GM10266 (cell line): ENCODE measurements at regions not wholly inside any gene's neighbourhood (a gene's known extent, or its start where the extent isn't known, plus 50 kb on each side); places are given as distances from the start of the nearest gene placed in this dataset.
"Not testable (repeated sequence)": the region's sequence is repeated elsewhere in the genome, so short reads cannot be mapped to it uniquely, and the experiment has no call there.

Experiments used
- DNase-seq: peaks from one replicate; pipeline ENCODE4 v3.0.0; 2012; ENCODE audit errors: extremely low spot score
- TF ChIP-seq, protein P1 (sequence below): IDR thresholded peaks from 2 replicates; pipeline ENCODE4 v1.5.1; 2012; ENCODE audit warnings: mild to moderate bottlenecking, low read depth; ENCODE audit not compliant: control insufficient read depth, insufficient read depth; ENCODE audit errors: missing control alignments

DNA sequence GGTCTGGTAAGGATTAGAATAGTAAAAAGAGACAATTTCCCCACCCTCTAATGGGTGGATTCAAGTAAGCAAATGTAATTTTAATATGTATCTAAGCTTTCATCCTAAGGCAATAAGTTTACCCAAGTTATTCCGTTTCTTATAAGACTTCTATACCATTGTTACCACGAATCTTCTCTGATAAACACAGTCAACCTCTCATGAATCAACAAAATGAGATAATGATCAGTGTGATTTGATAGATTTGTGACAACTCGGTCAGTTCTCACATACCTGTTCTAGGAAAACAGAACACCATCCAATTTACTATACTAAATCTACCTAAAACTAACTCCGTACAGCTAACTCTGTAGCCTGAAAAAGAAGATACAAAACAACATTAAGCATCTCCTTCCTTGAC is 342.1 kb downstream of the TBL1XR1 start:
- TF ChIP-seq, protein P1, sequence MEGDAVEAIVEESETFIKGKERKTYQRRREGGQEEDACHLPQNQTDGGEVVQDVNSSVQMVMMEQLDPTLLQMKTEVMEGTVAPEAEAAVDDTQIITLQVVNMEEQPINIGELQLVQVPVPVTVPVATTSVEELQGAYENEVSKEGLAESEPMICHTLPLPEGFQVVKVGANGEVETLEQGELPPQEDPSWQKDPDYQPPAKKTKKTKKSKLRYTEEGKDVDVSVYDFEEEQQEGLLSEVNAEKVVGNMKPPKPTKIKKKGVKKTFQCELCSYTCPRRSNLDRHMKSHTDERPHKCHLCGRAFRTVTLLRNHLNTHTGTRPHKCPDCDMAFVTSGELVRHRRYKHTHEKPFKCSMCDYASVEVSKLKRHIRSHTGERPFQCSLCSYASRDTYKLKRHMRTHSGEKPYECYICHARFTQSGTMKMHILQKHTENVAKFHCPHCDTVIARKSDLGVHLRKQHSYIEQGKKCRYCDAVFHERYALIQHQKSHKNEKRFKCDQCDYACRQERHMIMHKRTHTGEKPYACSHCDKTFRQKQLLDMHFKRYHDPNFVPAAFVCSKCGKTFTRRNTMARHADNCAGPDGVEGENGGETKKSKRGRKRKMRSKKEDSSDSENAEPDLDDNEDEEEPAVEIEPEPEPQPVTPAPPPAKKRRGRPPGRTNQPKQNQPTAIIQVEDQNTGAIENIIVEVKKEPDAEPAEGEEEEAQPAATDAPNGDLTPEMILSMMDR, result no peak
- DNase-seq, result no peak

DNA sequence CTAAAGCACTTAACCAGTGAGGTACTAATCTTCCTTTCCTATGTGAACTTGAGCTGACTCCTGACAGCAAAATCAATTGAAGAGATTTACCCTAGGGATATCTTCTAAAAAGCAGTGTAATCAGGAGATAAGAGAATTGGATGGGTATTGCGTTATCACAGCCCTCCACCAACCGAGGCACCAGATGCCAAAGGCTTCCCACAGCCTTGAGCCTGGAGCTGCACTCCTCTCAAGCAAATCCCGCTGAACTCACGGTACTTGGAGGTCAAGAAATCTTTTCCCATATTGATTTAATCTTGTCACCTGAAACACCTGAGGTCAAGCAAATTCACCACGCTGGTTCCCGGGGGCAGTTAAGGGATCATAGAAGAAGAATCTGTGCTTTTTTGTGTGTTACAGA is 346.8 kb downstream of the TBL1XR1 start:
- no peak for DNase-seq
- TF ChIP-seq, protein P1, result no peak

DNA sequence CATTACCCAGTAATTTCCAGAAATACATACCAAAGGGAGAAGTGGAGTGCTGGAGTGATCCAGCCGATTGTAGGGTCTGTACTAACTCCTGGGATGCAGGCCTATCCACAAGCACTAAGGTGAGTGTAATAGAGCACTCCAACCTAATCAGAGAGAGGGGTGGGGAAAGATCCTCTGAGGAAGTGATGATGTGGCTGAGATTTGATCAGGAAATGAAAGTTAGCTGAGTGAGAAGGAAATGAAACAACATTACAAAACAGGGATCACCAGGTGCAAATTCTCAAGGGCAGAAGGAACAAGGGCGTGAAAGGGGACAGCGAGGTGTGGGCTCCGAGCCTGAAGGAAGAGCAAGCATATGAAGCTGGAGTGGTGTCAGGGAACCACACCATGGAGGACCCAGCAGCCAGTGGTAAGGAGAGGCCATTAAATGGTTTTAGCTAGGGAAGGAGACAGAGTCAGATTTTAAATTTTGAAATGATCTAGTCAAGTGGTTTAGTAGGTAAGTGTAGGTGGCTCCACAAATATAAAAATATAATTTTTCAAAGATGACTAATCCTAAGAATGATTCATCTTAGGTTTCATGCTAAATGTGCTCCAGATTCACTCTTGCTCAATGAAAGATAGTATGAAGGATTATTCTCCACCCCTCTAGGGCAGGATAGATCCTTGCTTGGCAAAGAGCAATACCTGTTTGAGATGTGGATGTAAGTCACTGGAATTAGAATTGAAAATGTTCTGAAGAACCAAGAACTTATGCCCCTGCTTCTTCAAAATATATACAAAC is 348.7 kb downstream of the TBL1XR1 start:
- TF ChIP-seq, protein P1, result no peak
- DNase-seq, result no peak

DNA sequence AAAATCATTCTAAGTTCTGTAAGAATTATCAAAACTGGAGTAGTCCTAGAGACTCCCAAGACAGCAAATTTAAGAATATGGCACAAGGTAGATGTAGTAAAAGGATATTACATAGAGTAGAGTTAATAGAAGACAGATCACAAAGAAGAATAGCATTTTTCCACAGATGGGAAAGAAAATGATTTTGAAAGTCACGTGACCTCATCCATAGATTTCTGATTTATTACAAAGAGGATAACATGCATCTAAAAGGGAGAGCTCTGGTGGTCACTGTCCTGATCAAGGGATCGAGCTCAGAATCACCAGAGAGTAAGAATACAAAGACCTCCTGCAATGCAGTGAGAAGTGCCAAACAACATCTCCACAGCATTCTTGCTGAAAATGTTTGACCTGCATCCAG is 354.4 kb downstream of the TBL1XR1 start:
- TF ChIP-seq, protein P1, result no peak
- DNase-seq, result no peak

DNA sequence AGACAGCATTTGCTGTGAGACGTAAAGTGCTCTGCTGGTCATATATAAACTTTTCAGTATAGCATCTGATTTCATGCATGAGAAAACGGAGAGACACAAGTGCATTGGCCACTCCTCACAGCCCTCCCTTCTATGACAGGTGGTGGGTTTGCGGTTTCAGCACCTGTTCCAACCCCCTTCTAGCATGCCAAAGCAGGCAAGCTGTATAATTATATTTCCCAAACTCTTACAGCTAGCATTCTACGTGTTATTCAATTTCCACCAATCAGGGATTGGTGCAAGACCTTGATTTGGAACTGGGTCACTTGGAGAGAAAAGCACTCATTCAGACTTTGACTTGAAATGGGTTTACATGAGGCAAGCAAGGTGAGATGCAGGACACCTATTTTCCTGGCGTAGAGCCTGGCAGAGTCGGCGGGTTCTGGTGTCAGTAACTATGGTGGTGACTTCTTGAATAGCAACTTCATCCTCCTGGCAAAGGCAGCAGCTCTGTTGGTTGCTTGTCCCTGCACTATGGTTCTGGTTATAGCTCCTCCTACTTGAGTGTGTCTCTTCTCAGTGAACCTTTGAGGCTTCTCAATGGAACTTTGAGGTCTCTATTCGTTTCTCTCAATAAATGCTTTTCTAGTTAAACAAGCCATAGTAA is 356.5 kb downstream of the TBL1XR1 start:
- TF ChIP-seq, protein P1, result no peak

DNA sequence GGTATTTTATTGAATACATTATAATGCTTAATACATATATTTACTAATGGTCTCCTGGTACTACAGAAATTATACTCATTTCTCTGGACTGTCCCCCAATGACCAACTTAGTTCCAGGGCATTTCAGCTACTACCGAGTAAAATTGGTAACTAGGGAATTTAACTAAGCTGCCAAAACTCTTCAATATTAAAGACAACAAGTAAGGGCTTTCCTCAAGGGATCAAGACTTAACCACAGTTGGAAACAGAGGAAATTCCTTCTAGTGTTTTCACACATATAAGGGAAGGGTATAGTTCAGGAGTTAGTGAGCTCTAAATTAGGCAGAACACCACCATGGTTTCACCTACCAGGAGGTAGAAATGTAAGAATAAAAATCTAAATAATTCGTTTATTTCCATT is 357.4 kb downstream of the TBL1XR1 start:
- TF ChIP-seq, protein P1, result no peak
- no peak for DNase-seq

More for the DNA sequence above, 356.5 kb downstream of the TBL1XR1 start:
- no peak for DNase-seq

DNA sequence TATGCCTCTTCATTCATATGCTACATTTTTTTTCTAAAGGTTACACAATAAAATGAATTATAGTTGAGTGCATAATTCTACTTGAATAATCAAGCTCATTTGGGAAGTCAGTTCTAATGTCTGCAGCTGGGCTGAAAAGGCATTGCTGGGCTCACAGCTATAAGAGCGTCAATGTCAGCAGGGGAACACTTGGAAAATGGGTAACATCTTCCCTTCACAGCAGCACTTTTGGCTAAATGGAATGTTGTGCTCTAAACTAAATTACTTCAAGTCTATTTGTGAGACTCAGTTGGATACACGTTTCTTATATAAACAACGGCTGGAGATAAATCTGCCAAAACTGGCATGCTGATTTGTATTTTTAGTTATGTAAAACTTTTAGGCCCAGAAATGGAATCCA is 357.8 kb downstream of the TBL1XR1 start:
- TF ChIP-seq, protein P1, result no peak
- DNase-seq, result no peak

DNA sequence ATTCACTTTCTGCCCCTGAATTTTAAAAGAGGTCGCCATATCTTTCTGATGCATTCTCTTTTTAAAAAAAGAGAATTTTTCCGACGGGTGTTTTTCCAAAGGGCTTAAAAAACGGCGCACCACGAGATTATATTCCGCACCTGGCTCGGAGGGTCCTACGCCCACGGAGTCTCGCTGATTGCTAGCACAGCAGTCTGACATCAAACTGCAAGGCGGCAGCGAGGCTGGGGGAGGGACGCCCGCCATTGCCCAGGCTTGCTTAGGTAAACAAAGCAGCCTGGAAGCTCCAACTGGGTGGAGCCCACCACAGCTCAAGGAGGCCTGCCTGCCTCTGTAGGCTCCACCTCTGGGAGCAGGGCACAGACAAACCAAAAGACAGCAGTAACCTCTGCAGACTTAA is 370.0 kb downstream of the TBL1XR1 start:
- DNase-seq, result not testable (repeated sequence)
